ENCODE measurements at regions not wholly inside any gene's neighbourhood (a gene's known extent, or its start where the extent isn't known, plus 50 kb on each side); places are given as distances from the start of the nearest gene placed in this dataset.

GRCh38 chr12:77377116-77377515, 311.7 kb upstream of the E2F7 start:
- no peak for ATAC-seq
- TF ChIP-seq CTCF (IDR thresholded peaks at IDR 0.05): no peak
- H3K36me3 Mint-ChIP-seq (ENCODE audit: low read depth): no peaks in the 10 kb centered on the region
- H3K4me1 Mint-ChIP-seq (ENCODE audit: low read depth): no peaks in the 10 kb centered on the region
- H3K27me3 Mint-ChIP-seq: no peaks in the 10 kb centered on the region
- no peak for DNase-seq
- intact Hi-C loops (cut with micrococcal nuclease): no loop called here
- no peaks in the 10 kb centered on the region for H3K9me3 Mint-ChIP-seq
- H3K27ac Mint-ChIP-seq: no peak overlapping the region
- ChIA-PET POLR2A (no interaction called here), CTCF (no interaction called here)
- H3K4me3 Mint-ChIP-seq: no peak overlapping the region

DNA sequence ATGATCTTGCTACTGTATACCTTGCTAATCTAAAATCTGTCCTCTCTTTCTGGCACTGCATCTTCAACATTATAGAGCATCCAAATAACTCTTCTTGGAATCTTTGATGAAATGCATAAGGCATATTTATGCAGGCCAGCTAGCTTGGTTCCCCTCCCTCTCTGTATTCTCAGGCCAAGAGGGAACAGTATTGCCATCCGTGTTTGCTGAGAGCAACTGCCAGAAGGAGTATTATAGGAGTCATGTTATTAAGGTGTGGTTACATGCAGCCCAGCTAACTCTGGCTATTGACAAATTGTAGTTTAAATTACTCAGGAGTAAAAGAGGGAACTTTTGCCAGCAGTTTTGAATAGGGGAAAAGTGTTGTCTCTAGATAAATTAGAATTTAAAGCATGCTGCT, 309.3 kb upstream of the E2F7 start:
- ATAC-seq: no peak
- DNase-seq: no peak
- no peak for TF ChIP-seq CTCF (IDR thresholded peaks at IDR 0.05)
- Mint-ChIP-seq H3K36me3 (ENCODE audit: low read depth) (no peaks in the 10 kb centered on the region), H3K27me3 (no peaks in the 10 kb centered on the region), H3K4me1 (ENCODE audit: low read depth) (no peaks in the 10 kb centered on the region), H3K9me3 (no peaks in the 10 kb centered on the region), H3K4me3 (no peak overlapping the region), H3K27ac (no peak overlapping the region)
- POLR2A ChIA-PET: no interaction called here
- intact Hi-C loops (cut with micrococcal nuclease): no loop called here
- CTCF ChIA-PET: no interaction called here

DNA sequence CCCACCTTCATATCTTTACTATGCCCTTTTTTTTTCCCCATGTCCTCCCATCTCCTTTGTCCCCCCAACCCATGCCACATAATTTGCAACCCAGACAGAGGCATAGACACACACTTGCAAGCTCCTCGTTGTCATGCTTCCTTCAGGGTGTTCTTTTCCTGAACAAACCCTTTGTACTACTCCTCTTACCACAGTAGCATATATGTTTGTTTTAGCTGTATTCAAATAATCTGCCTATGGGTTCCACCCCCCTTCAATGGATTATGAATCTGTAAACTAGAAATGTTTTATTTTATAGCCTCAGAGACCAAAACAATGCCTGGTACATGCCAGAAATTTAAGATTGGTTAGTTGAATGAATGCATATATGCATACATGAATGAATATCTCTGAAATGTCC, 307.1 kb upstream of the E2F7 start:
- Mint-ChIP-seq H3K27ac (no peak overlapping the region), H3K4me3 (no peak overlapping the region), H3K9me3 (no peaks in the 10 kb centered on the region), H3K36me3 (ENCODE audit: low read depth) (no peaks in the 10 kb centered on the region), H3K27me3 (no peaks in the 10 kb centered on the region), H3K4me1 (ENCODE audit: low read depth) (no peaks in the 10 kb centered on the region)
- intact Hi-C loops (cut with micrococcal nuclease): no loop called here
- no peak for TF ChIP-seq CTCF (IDR thresholded peaks at IDR 0.05)
- CTCF ChIA-PET: no interaction called here
- DNase-seq (no peak), ATAC-seq (no peak)
- POLR2A ChIA-PET: no interaction called here

DNA sequence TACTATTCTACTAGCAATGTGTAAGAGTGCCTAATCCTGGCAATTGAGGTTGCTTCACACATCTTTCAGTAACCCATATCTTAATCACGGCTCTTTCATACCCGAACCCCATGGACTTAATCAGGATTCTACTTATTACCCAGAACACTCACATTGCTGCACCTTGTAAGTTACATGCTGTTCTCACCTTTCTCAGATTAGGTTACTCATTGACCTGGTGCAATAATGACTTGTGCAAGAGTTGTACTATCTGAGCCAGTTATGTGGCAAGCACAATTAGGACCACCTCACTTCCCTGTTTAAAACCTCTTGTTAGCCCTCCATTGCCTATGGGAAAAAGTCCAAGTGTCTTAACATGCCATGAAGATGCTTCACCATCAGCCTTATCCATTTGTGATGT, 306.7 kb upstream of the E2F7 start:
- ChIA-PET POLR2A (no interaction called here), CTCF (no interaction called here)
- Mint-ChIP-seq H3K36me3 (ENCODE audit: low read depth) (no peaks in the 10 kb centered on the region), H3K4me1 (ENCODE audit: low read depth) (no peaks in the 10 kb centered on the region), H3K4me3 (no peak overlapping the region), H3K27me3 (no peaks in the 10 kb centered on the region), H3K27ac (no peak overlapping the region), H3K9me3 (no peaks in the 10 kb centered on the region)
- intact Hi-C loops (cut with micrococcal nuclease): no loop called here
- ATAC-seq (no peak), DNase-seq (no peak)
- TF ChIP-seq CTCF (IDR thresholded peaks at IDR 0.05): no peak

DNA sequence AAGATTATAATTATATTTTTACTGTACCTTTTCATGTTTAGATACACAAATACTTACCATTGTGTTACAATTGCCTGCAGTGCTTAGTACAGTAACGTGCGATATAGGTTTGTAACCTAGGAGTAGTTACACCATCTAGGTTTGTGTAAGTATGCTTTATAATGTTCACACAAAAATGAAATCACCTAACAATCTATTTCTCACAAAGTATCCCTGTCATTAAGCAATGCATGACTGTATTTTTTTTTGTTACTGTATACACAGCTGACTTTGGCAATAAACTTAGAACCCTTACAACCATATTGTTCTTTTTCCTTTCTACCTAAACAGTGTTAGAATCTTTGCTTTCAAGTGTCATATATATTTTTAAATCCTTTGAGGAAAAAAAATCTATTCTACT, 303.0 kb upstream of the E2F7 start:
- Mint-ChIP-seq H3K4me3 (no peak overlapping the region), H3K4me1 (ENCODE audit: low read depth) (no peaks in the 10 kb centered on the region), H3K27me3 (no peaks in the 10 kb centered on the region), H3K36me3 (ENCODE audit: low read depth) (no peaks in the 10 kb centered on the region), H3K9me3 (no peaks in the 10 kb centered on the region), H3K27ac (no peak overlapping the region)
- CTCF ChIA-PET: no interaction called here
- POLR2A ChIA-PET: no interaction called here
- DNase-seq (no peak), ATAC-seq (no peak)
- TF ChIP-seq CTCF (IDR thresholded peaks at IDR 0.05): no peak
- intact Hi-C loops (cut with micrococcal nuclease): no loop called here
